PFSK-1 (cell line): ENCODE measurements at regions not wholly inside any gene's neighbourhood (a gene's known extent, or its start where the extent isn't known, plus 50 kb on each side); places are given as distances from the start of the nearest gene placed in this dataset.

ENCODE experiments used
- FOXP2 ChIP-seq: optimal IDR thresholded peaks from 2 replicates; pipeline ENCODE3; 2011; ENCODE audit warnings: borderline replicate concordance, control low read depth, inconsistent platforms; ENCODE audit not compliant: insufficient read depth; ENCODE audit errors: extremely low read length, extremely low read depth
- POLR2AphosphoS5 ChIP-seq: IDR thresholded peaks from 2 replicates; pipeline ENCODE4 v1.6.1; 2012; ENCODE audit warnings: low read depth, mild to moderate bottlenecking, control low read depth, low read length, moderate library complexity
- SIN3A ChIP-seq: IDR thresholded peaks from 2 replicates; pipeline ENCODE4 v1.6.1; 2012; ENCODE audit warnings: mild to moderate bottlenecking, low read length, moderate library complexity, borderline replicate concordance; ENCODE audit not compliant: insufficient read depth
- TAF1 ChIP-seq: IDR thresholded peaks from 2 replicates; pipeline ENCODE4 v1.6.1; 2012; ENCODE audit warnings: low read length, control low read depth, borderline replicate concordance; ENCODE audit not compliant: insufficient read depth
- TF ChIP-seq, protein P1 (sequence below), 2 experiments: IDR thresholded peaks; 2 replicates each; pipeline versions ENCODE4 v1.6.1 to v1.8.0; 2011 to 2012; ENCODE audit warnings: low read depth in 2 of 2, low read length in 2 of 2, control low read depth in 1 of 2, inconsistent platforms in 1 of 2, mild to moderate bottlenecking in 1 of 2, moderate library complexity in 1 of 2; ENCODE audit not compliant: insufficient read depth in 1 of 2

DNA sequence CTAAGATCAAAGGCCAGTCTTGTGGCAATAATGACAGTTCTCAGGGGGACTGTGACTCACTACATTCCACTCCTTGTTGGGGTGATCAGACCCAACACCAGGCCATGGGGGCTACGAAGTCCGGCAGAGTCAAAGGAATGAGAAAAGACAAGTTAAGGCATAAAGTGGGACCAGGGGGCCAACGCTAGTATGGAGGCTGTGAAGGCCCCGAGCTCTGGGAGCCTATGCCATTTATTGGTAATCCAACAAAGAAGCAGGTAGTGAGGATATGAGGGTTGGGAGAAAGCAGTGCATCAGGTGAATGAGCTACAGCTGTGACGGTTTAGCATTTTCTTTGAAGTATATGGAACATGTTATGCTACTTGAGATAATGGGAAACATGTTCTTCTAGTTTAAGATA is 104.4 kb upstream of the C2CD4B start:
- no peak for TF ChIP-seq TAF1
- TF ChIP-seq FOXP2: no peak
- TF ChIP-seq SIN3A: no peak
- TF ChIP-seq, protein P1, sequence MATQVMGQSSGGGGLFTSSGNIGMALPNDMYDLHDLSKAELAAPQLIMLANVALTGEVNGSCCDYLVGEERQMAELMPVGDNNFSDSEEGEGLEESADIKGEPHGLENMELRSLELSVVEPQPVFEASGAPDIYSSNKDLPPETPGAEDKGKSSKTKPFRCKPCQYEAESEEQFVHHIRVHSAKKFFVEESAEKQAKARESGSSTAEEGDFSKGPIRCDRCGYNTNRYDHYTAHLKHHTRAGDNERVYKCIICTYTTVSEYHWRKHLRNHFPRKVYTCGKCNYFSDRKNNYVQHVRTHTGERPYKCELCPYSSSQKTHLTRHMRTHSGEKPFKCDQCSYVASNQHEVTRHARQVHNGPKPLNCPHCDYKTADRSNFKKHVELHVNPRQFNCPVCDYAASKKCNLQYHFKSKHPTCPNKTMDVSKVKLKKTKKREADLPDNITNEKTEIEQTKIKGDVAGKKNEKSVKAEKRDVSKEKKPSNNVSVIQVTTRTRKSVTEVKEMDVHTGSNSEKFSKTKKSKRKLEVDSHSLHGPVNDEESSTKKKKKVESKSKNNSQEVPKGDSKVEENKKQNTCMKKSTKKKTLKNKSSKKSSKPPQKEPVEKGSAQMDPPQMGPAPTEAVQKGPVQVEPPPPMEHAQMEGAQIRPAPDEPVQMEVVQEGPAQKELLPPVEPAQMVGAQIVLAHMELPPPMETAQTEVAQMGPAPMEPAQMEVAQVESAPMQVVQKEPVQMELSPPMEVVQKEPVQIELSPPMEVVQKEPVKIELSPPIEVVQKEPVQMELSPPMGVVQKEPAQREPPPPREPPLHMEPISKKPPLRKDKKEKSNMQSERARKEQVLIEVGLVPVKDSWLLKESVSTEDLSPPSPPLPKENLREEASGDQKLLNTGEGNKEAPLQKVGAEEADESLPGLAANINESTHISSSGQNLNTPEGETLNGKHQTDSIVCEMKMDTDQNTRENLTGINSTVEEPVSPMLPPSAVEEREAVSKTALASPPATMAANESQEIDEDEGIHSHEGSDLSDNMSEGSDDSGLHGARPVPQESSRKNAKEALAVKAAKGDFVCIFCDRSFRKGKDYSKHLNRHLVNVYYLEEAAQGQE (IDR thresholded peaks at IDR 0.05; ENCODE audit: insufficient read depth in 1 of 2, low read depth in 2 of 2, low read length in 2 of 2): no peak
- no peak for TF ChIP-seq POLR2AphosphoS5

DNA sequence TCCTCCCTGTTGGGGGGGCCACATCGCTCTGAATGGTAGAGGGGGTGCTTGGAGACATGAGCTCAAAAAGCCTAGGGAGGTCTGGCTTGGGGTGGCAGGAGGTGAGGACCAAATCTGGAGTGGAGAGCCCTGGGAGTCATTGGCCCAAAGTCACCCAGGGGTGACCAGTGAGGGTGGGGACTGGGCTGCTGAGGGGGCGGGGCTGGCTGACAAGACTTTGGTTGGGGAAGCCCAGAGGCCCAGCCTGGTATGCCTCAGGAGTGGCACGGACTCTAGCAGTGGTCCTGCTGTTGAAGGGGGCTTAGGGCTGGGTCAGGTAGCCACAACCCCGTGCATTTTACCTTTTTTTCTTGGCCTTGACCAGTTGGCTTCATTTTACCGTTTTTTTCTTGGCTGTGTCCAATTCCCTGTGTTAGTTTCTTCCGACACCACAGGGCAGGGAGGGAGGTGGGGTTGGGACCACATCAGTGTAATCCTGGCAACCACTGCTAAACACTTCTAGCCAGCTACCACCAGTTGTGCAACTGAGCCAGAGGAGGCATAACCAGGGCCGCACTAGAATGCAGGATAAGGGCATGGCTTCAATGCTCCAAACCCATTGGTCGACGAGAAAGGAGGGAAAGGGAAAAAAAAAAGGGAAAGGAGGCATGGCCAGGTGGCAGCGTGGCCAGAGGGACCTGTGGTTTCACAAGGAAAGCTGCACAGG is 105.3 kb upstream of the C2CD4B start:
- TF ChIP-seq, protein P1 (IDR thresholded peaks at IDR 0.05; ENCODE audit: insufficient read depth in 1 of 2, low read depth in 2 of 2, low read length in 2 of 2): no peak
- TF ChIP-seq TAF1: no peak
- TF ChIP-seq SIN3A: no peak
- TF ChIP-seq FOXP2: no peak

DNA sequence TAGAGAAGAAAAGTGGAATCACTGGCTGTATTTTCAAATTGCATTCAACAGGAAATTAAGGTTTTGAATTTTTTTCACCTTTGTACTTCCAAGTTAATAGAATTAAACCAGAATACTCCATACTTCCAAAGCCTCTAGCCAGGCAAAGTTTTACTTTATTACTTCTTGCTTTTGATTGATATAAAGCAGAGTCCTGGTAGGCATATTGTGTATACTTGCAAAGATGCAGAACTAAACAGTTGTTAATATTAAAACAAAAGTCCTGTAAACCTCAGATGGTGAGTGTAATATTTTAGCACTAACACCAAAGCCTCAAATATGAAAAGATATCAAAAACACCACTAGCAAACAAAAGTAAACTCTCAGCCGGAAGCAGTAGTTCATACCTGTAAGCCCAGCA is 107.2 kb upstream of the C2CD4B start:
- TF ChIP-seq SIN3A (no peak), TAF1 (no peak)

DNA sequence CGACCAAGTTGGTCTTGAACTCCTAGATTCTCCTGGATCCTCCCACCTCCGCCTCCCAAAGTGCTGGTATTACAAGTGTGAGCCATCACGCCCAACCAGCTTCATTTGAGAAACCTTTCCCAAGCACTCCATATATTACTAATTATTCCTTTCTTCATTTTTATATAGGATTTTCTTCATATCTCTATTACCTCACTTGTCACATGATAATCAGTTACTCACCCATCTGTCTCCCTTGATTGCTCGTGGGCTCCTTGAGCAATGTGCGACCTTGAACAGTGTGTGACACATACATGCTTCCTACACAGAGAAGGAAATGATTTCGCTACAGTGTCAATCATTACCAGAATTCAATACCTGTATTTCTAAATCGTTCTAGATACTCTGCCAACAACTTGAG is 110.7 kb upstream of the C2CD4B start:
- TF ChIP-seq POLR2AphosphoS5 (no peak), TAF1 (no peak), SIN3A (no peak), FOXP2 (no peak)
- TF ChIP-seq, protein P1 (IDR thresholded peaks at IDR 0.05; ENCODE audit: insufficient read depth in 1 of 2, low read depth in 2 of 2, low read length in 2 of 2): no peak

DNA sequence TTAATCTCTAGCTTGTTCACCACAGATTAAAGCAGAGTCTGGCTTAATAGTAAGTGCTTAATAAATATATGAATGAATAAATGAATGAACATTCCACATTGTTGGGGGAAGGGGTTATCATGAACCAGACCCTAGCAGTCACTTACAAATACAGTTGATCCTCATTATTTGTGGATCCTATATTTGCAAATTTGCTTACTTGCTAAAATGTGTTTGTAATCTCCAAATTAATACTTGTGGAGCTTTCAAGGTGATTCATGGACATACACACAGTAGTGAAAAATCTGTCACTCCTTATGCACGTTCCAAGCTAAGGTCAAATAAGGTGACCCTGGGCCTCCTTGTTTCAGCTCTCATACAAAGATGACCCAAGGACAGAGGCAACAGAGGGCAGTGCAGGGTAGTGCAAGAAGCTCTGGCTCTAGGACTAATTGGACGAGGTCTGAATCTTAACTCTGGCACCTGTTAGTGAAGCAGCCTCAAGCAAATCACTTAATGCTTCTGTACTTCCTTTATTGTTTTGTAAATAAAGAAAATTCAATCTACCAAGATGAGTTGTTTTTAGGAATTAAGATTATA is 112.8 kb upstream of the C2CD4B start:
- no peak for TF ChIP-seq FOXP2
- TF ChIP-seq TAF1: no peak
- no peak for TF ChIP-seq SIN3A
- no peak for TF ChIP-seq POLR2AphosphoS5
- TF ChIP-seq, protein P1 (IDR thresholded peaks at IDR 0.05; ENCODE audit: insufficient read depth in 1 of 2, low read depth in 2 of 2, low read length in 2 of 2): no peak
